ENCODE measurements at regions not wholly inside any gene's neighbourhood (a gene's known extent, or its start where the extent isn't known, plus 50 kb on each side); places are given as distances from the start of the nearest gene placed in this dataset.

DNA sequence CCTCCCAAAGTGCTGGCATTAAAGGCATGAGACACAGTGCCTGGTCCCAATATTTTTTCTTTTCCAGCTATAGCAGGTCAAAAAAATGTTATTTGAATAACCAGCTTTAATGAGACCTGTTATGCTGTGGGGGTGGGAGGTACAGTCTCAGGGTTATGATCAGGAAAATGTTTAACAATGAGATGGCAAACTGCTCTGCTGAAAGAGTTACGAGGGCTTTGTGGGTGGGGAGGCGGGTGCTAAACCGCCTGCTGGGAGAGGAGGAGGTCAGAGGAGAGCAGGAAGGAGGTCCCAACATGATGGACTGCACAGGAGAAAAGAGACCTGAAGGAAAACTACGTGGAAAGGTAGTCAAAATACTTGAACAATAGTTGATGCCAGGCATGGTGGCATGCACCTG is 126.0 kb upstream of the B3GALT2 start:
- no peak for TF ChIP-seq POLR2AphosphoS5 (IDR thresholded peaks at IDR 0.05; ENCODE audit: low read depth, low read length)
- TF ChIP-seq, protein P1, sequence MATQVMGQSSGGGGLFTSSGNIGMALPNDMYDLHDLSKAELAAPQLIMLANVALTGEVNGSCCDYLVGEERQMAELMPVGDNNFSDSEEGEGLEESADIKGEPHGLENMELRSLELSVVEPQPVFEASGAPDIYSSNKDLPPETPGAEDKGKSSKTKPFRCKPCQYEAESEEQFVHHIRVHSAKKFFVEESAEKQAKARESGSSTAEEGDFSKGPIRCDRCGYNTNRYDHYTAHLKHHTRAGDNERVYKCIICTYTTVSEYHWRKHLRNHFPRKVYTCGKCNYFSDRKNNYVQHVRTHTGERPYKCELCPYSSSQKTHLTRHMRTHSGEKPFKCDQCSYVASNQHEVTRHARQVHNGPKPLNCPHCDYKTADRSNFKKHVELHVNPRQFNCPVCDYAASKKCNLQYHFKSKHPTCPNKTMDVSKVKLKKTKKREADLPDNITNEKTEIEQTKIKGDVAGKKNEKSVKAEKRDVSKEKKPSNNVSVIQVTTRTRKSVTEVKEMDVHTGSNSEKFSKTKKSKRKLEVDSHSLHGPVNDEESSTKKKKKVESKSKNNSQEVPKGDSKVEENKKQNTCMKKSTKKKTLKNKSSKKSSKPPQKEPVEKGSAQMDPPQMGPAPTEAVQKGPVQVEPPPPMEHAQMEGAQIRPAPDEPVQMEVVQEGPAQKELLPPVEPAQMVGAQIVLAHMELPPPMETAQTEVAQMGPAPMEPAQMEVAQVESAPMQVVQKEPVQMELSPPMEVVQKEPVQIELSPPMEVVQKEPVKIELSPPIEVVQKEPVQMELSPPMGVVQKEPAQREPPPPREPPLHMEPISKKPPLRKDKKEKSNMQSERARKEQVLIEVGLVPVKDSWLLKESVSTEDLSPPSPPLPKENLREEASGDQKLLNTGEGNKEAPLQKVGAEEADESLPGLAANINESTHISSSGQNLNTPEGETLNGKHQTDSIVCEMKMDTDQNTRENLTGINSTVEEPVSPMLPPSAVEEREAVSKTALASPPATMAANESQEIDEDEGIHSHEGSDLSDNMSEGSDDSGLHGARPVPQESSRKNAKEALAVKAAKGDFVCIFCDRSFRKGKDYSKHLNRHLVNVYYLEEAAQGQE (IDR thresholded peaks at IDR 0.05; ENCODE audit: insufficient read depth in 1 of 2, low read depth in 2 of 2, low read length in 2 of 2), result no peak
